Suppressor macrophage treated with lipopolysaccharide for 4 hours (primary cell): ENCODE measurements at regions not wholly inside any gene's neighbourhood (a gene's known extent, or its start where the extent isn't known, plus 50 kb on each side); places are given as distances from the start of the nearest gene placed in this dataset.
A peak's percentile ranks its signal among the peaks of the same experiment; 100 is the strongest.

Experiments
- DNase-seq: peaks from one replicate; pipeline ENCODE4 v3.0.0-alpha.2; 2020

DNA sequence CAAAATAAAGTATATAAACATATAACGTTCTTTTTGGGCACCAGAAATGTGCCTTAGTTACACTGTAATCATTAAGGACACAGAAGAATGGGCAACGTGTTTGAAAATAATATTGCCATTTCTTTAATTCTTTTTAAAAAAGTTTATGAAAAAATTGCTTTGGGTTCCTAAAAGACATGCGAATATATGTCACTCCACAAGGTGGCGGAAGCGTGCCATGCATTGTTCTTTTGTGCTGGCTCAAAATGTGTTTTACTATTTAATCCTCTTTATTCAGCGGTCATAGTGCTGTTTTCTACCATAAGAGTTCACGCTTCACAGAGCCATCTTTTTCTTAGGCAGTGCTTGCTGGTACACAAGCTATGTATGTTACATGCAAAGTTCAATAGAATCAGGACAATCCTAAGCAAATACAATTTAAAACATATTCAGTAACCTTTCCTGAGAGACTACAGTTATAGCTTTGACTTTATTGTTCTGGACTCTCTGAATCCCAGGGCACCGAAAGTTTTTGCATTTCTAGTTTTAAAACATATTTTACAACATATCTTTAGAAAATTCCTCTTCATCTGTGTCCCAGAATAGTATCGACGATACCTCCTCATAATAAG, 147.8 kb upstream of the ERBB4 start:
- peak; percentile 62 for DNase-seq

DNA sequence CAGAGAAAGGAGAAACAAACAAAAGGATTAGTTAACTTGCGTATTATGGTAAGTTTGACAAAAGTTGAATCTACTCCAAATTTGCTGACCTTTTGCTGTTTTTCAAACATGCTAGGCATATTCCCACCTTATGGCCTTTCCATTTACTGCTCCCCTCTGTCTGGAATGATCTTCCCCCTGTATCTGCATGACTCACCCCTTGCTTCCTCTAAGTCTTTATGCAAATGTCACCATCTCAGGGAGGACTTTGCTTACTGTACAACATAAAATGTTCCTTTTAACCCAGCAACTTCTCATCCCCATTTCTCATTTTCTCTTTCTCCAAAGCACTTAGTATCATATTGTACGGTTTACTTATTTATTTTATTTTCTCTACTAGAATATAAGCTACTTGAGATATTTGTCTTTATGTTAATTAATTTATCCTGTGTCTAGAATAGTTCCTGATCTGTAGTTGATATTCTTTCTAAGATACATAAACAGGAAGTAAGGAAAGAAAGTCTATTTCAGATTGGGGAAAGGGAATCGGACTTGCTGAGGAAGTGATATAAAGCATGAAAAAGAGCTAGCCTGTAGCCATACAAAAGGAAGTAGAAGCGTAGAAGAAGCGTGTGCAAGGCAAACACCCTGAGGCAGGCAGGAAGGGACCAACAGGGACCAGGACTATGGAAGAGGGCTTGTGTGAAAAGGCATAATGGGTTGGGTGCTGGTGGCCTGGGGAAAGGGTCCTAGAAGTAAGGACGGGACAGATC, 144.9 kb upstream of the ERBB4 start:
- peak; percentile 25 for DNase-seq

DNA sequence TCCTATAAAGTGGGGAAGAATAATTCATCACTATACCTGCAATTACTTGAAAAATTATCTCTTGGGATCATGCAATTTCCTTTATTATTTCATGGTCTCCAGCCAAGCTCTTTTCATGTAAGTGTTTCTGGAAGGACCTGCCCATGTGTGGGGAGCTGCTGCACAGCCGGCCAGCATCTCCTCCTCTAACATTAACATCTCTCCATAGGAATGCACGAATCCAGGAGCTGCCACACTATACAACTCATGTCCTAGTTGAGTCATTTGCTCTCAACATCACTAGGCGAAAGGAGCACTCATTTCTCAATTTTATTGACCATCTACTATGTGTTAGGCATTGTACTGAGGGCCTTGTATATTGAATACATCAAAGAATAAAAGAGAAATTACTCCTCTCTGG, 144.3 kb upstream of the ERBB4 start:
- DNase-seq = no peak

DNA sequence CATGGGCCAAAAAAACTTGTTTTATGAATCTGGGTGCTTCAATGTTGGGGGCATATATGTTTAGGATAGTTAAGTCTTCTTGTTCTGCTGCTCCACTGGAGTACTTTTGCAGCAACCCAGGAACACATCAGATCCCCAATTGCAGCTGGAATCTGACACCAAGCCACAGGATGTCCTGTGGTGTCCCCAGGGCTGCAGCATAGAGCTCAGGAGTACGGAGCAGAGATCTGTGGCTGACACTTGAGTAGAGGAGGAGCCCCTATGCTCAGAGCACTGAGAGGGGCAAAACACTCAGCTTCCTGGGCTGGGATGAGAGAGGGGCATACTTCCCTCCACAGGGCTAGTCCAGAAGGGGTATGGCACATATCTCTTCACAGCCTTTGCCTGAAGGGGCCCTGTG, 138.9 kb upstream of the ERBB4 start:
- DNase-seq = no peak

DNA sequence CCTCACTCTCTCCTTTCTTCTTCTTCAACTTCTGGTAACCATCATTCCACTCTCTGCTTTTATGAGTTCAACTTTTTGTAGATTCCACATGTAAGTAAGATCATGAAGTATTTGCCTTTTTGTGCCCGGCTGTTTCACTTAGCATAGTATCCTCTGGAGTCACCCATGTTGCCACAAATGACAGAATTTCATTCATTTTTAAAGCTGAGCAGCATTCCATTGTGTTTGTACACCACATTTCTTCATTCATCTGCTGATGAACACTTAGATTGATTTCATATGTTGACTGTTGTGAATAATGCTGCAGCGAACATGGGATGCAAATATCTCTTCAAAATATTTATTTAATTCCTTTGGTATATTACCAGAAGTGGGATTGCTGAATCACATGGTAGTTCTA, 133.6 kb upstream of the ERBB4 start:
- no peak for DNase-seq

DNA sequence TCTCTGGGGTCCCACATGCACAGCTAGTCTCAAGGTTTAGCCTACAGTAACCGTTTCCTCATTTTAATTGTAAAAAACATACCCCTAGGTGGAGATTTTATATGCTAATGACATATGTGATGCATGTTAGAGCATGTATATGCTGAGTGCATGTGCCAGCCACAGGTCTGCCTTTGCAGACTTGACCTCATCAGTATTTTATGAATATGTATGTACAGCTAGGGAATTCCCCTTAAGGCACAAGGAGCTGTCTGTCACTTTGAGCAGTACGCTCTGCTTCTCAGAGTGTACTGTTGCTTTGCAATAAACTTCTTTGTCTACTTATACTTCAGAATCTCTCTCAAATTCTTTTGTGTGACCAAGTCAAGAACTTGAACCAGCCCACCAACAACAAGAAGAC, 131.2 kb upstream of the ERBB4 start:
- DNase-seq = no peak

DNA sequence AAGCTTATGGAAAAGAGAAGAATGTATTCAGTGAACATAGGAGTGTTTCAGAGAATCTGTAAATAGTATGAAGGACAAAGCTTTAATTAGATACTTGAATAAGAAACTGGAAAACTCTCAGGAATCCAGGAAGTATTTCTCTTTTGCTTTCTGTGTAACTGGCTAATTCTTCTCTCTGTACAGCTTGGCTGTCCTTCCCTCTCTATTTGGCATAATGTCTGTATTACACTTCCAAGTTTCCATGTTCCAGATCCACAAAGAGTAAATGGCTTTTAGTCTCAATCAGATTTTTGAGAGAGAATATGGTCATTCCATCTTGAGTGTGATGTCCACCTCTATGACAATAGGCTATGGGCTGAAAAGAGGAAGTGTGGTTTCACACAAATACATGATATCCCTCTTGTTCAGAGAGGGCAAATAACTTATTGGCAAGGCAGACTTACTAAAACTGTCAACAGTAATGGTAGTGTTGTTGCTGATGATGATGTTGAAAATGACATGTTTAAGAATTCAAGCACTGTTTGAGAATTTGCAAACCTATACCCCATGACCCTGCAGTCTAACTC, 129.2 kb upstream of the ERBB4 start:
- DNase-seq = no peak

DNA sequence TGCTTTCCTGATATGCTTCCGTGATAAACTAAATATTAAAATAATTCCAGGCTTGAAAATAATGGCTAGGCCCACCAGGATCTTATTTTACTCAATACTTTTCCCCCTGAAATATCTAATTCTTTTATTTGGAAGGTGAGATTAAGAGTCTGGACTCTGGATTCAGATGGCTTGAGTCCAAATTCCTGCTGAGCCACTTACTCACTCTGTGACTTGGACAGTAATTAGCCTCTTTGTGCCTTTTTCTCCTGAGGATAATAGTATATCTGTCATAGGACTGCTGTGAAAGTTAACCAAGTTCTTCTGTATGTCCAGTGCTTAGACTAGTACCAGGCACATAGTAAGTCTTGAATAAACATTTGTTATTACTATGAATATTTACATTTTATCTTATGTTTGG, 127.3 kb upstream of the ERBB4 start:
- no peak for DNase-seq

DNA sequence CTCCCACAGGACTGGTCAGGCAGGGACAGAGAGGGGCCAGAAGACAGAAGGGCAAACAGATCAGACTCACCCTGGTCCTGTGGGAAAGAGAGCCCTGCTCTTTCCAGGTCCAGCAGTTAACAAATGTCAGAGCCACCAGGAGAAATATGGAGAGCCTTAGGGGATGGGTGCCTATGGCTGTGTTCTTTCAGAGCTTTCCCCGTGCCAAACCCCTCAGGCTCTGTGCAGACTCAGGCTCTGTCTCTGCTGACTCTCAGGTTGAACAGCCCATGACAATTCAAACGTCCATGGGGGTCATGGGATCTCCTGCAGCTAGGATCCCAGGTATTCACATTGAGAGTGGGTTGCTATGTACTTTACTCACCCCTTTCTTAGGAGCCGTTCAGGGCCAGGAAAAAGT, 120.8 kb upstream of the ERBB4 start:
- no peak for DNase-seq

DNA sequence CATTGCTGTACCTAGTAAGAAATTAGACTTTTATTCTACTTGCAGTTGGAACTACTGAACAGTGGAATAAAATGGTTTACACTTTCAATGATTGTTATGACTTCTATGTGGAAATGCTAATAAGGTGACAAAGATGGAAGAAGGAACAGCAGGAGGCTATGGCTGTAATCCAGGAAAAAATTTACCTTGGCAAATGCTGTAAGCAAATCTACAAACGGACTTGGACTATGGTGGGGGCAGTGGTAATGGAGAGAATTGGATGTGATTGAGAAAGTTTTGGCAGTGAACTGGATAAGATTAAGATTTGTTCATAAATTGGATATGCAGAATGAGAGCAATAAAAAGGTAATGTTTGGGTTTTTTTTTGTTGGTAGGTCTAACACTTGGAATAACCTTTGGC, 111.0 kb upstream of the ERBB4 start:
- no peak for DNase-seq

DNA sequence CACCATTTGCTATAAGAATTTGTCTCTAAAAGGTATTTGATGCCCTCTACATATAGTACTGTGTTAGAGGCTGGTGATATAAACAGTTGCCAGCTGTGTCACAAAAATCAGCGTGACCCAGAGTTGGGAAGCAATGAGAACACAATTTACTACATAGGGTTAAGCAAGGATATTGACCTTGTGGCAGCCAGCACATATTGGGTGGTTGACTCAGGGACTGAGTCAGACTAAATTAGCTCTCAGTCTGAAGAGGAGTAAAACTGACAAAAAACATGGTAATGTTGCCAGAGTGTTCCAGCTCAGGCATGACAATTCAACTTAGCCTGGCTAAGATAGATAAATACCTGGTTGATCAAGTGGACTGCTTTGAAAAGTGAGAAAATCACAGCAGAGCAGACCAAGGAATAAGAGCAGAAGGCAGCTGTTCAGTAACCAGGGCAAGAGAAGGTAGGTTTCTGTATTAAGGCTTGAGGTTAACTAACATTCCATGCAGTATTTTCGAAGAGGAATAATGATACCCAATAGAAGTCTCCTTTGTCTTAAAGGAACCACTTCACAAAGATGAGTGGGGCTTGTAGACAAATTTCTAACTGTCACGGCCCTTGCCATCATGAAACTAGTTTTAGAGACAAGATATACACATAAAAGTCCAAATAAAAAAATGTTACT, 108.2 kb upstream of the ERBB4 start:
- no peak for DNase-seq

DNA sequence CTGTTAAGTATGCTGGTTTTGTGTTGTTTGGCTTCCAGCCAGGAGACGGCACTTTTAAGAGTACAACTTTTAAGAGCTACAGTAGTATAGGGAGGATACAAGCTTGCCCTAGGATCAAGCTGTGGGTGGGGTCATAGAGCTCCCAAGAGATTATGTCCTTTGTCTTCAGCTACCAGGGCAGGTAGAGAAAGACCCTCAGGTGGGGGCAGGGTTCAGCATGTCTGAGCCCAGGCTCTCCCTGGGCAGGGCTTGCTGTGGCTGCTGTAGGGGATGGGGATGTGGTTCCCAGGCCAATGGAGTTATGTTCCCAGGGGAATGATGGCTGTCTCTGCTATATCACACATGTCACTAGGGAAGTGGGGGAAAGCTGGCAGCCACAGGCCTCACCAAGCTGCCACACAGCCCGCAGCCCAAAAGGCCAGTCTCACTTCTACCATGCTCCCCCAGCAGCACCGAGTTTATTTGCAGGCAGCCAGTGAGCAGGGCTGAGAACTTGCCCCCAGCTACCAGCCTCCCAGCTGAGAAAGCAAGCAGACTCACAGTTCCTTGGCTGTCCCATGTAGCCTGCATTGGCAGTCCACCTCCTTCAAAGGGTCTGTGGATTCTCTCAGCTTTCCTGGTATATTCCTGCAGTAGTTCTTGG, 105.7 kb upstream of the ERBB4 start:
- no peak for DNase-seq

DNA sequence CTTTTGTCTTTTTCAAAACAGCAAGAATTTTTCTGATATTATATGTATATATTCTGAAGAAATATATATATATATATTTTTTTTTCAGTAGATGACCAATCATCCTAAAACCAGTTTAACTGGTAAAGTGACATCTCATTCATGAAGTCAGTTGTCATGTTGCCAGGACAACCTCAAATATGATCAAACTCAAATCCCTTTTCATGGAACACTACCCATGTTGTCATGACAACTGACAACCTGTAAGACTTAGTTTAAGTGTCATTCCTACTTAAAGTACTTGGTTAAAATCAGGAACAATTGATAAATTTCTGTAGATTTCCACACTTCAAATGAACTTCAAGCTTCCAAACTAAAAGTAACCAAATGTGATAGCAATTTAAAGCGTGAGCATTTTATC, 101.8 kb upstream of the ERBB4 start:
- DNase-seq = no peak

DNA sequence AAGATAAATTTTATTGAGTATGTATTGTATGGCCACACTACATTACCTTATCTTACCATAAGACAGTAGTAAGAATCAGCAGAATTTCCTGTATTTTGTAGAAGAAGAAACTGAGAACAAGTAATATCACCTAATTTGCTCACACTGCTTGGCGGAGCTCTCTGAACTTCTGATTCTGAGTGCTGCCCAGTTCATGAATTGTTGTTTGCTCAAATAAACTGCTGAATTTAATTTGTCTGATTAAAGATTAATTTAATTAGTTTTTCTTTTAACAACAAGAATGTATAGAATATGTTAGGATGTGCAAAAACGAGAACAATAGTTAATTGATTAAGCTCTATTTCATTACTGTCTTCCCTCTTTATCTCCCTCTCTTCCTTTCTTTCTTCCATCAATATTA, 100.1 kb upstream of the ERBB4 start:
- no peak for DNase-seq

DNA sequence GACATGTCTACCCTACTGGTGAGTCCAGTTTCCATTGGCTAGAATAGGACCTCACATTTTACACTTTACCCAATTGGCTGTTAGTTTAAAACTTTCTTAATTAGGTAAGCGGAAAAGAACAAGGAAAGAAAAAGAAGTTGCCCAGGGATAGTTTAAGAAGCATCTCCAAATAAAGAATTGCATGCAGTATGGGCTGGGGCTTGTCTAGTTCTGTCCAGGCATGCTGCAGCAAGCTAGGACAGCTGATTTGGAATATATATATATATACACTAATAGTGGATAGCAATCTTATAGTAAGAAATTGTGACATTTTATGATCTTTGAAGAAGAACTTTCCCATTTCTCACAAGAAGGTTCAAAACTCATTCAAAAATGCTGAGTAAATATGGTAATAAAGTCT, 90.0 kb upstream of the ERBB4 start:
- no peak for DNase-seq

DNA sequence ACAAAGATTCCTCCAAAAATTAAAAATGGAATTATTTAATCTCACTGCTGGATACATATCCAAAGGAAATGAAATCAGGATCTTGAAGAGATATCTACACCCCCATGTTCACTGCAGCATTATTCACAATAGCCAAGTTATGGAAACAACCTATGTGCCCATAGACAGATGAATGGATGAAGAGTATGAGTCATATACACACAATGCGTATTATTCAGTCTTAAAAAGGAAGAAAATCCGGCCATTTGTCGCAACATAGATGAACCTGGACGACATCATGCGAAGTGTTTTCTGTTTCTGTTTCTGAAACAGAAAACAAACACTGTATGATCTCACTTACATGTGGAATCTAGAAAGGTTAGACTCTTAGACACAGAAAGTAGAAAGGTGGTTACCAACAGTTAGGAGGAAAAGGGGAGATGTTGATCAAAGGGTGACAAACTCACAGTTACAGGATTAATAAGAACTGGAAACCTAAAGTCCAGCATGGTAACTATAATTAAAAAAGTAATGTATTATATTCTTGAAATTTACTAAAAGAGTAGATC, 87.8 kb upstream of the ERBB4 start:
- DNase-seq = no peak

DNA sequence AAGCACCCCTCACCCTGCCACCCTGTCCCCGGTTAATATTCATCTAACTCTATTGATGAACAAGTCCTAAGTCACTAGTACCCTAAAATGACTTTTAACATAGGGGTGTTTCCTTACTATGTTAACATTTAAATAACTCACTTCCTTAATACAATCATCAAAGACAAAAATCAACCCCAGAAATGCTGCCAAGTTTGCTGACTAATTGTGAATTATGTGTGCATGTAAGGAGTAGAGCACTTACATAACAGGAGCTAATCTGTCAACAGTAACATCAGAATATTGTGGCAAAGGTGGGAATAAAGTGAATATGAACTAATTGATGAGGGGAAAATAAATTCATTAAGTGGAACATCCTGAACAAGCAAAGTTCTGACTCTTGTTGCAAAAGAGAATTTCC, 81.4 kb upstream of the ERBB4 start:
- DNase-seq = no peak

DNA sequence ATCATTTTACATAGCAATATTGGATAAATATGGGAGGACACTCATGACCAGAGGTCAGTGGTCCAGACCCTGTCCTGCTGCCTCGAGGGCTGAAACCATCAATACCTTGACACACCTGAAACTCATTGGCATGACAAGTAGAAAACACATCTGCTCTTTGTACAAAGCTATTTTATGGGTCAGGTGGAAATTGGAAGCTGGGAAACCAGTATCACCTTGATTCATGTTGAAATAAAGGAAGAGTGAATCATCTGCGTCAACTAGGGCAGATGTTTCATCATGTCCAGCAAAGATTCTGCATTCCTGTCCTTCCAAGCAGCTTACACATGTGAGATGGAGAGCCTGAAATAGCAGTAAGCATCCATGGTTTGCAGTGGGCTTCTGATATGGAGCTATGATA, 80.0 kb upstream of the ERBB4 start:
- no peak for DNase-seq

DNA sequence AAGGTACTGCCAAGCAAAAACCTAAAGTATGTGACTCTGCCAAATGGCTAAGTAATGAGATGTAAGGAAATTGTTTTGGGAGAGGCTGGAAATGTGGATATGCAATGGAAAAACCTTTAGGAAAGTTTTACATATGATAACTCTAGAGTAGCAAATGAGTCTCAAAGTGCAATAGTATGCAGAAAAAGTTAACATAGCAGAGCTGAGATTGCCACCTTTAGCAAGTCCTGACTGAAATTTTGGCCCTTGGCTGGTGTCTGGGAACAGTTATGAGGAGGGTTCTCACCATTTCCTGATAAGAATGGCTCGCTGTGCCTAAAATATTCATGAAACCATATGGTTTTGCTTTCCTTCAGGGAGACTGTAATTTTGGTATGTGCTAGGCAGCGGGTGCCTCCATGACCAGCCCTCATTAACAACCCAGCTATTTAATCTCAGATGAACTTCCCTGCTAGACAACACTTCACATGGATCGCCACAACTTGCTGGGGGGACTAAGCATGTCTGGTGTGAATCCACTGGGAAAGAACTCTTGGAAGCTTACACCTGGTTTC, 72.3 kb upstream of the ERBB4 start:
- DNase-seq = no peak

DNA sequence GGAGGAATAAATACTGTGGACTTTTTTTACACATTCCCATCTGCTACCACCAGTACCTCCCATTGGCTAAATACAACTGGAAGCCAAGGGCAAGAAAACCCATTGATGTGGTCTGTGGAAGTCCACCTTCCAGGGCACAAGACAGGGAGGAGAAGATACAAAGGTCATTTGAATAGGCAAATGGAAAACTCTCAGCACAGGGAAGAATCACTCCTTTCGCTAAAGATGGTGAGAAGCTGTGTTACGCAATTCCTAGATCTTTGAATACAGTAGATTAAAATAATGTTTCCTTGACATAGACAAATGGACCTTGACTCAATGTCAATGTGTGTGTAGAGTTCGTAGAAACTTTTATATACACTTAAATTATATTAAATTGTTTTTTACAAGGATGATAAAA, 70.9 kb upstream of the ERBB4 start:
- DNase-seq = no peak

DNA sequence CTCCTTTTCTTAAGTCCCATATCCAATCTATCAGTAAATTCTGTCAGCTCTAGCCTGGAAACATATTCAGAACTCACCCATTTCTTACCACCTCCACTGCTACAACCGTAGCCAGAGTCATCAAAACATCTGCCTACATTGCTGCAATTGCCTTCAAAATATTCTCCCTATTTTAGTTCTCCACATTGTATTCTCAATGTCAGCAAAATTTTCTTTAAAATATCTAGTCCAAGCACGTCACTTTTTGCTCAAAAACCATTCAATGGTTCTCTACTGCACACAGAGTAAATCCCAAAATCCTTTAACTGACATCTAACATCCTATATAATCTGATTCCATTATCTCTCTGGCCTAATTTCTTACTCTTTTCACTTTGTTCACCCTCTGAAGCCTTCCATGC, 68.5 kb upstream of the ERBB4 start:
- DNase-seq = peak; percentile 2

DNA sequence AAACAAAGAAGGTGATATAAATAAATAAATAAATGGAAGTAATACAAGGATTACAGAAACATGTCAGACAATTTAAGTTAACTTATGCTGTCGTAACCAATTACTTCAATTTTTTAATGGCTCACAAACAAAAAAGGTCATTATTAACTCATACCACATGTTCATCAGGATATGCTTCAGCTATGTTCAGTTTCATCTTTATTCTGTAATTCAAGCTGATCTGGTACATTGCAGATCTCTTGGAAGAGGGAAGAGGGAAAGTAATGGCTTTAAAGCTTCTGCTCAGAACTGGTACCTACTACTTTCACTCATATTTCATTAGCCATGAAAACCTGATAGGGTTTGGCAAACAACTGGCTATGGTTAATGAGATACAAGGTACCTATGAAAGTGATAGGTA, 67.6 kb upstream of the ERBB4 start:
- no peak for DNase-seq

DNA sequence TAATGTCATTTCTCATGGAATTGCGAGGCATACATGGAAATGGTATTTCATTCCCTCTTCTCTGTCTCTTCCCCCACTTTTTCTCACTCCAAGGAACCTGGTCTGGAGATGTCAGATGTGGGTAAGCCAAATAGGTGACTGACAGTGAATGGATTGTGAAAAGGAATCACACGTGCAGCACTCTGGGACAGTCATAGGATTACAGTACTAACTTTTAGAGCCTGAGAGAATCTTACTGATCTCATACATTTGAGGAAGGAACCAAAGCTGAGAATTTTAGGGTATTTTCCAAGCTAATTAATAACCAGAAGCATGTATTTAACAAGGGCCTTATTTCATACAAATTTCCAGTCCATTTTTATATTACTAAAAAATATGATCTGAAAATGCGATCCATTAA, 58.1 kb upstream of the ERBB4 start:
- no peak for DNase-seq
